ENCODE measurements at regions not wholly inside any gene's neighbourhood (a gene's known extent, or its start where the extent isn't known, plus 50 kb on each side); places are given as distances from the start of the nearest gene placed in this dataset.

- dilution Hi-C loops (cut with HindIII; ENCODE audit: low sequenced_read_pairs, unreplicated experiment): no loop called here
- BruUV-seq (replicated peaks): no TSS peak
- Histone ChIP-seq H4K20me1 (ENCODE audit: insufficient read depth, low read length) (no peaks in the 10 kb centered on the region), H3K4me3 (ENCODE audit: insufficient read depth, low read depth, low read length) (no peak overlapping the region), H3K27ac (ENCODE audit: insufficient read depth, low read length) (no peak overlapping the region), H3K9me1 (ENCODE audit: insufficient read depth, low read length) (no peaks in the 10 kb centered on the region), H3K36me3 (ENCODE audit: control insufficient read depth, insufficient read depth, low read length) (no peaks in the 10 kb centered on the region), H3K23ac (ENCODE audit: low read depth, low read length) (no peak overlapping the region), H3K4me2 (ENCODE audit: low read depth, low read length) (no peak overlapping the region), H2BK120ac (ENCODE audit: low read depth, low read length) (no peak overlapping the region), H2AK9ac (replicated peaks; ENCODE audit: low read depth, low read length, poor library complexity) (no peak overlapping the region), H4K8ac (ENCODE audit: low read depth in 2 of 2, low read length in 2 of 2) (no peak overlapping the region), H3K79me1 (ENCODE audit: low read depth in 1 of 2, low read length in 2 of 2) (no peaks in the 10 kb centered on the region), H4K91ac (ENCODE audit: insufficient read depth, low read depth, low read length) (no peak overlapping the region), H4K5ac (ENCODE audit: low read depth, low read length) (no peak overlapping the region), H3K4ac (ENCODE audit: low read depth, low read length) (no peak overlapping the region), H2AK5ac (ENCODE audit: low read depth, low read length) (no peak overlapping the region), H2BK20ac (ENCODE audit: low read depth, low read length) (no peak overlapping the region), H3K9me3 (ENCODE audit: control insufficient read depth, insufficient read depth, low read length) (no peaks in the 10 kb centered on the region), H3K18ac (ENCODE audit: low read depth, low read length) (no peak overlapping the region), H3K14ac (replicated peaks; ENCODE audit: low read depth, low read length) (no peak overlapping the region), H2BK5ac (ENCODE audit: low read depth, low read length, poor library complexity, severe bottlenecking) (no peak overlapping the region), H3K56ac (ENCODE audit: extremely low read depth, insufficient read depth, low read length) (no peak overlapping the region), H3K4me1 (ENCODE audit: control insufficient read depth, insufficient read depth, low read length) (no peaks in the 10 kb centered on the region), H3K27me3 (ENCODE audit: control insufficient read depth, insufficient read depth, low read length) (peaks cover 4% of the 10 kb centered on the region), H2AFZ (replicated peaks; ENCODE audit: low read length, poor library complexity) (no peak overlapping the region), H3K9ac (ENCODE audit: low read depth, low read length) (no peak overlapping the region), H2BK15ac (ENCODE audit: low read depth, low read length) (no peak overlapping the region)
- DNase-seq (no peak), ATAC-seq (ENCODE audit: low read depth) (no peak)
- ChIA-PET POLR2A (ENCODE audit: unreplicated experiment) (no interaction called here), CTCF (no interaction called here)
- in situ Hi-C loops (cut with MboI; ENCODE audit: low sequenced_read_pairs): loop anchor here (10.0 kb wide), 2 partner anchors 243 to 1493 kb away; no protein-coding TSS in a partner anchor
- no peak for TF ChIP-seq RCOR1 (IDR thresholded peaks at IDR 0.05; ENCODE audit: insufficient replicate concordance, low read length)
- TF ChIP-seq POLR2A (IDR thresholded peaks at IDR 0.05; ENCODE audit: low read depth, low read length): no peak
- TF ChIP-seq SMC3 (IDR thresholded peaks at IDR 0.05; ENCODE audit: low read depth, low read length): no peak
- TF ChIP-seq RFX5 (IDR thresholded peaks at IDR 0.05; ENCODE audit: low read depth, low read length): no peak
- TF ChIP-seq MXI1 (IDR thresholded peaks at IDR 0.05; ENCODE audit: borderline replicate concordance, low read depth, low read length): no peak
- TF ChIP-seq MAFK (IDR thresholded peaks at IDR 0.05; ENCODE audit: low read depth, low read length): no peak
- TF ChIP-seq MAZ (IDR thresholded peaks at IDR 0.05; ENCODE audit: borderline replicate concordance, low read depth, low read length): no peak
- no peak for TF ChIP-seq USF2 (IDR thresholded peaks at IDR 0.05; ENCODE audit: low read depth, low read length)
- no CpG with 5 or more reads among the region's 2 CpGs for WGBS, 2 experiments (ENCODE audit: extremely low coverage in 2 of 2, insufficient read length in 1 of 2)
- intact Hi-C loops (cut with micrococcal nuclease): loop anchor here (10.0 kb wide), 2 partner anchors 403 to 503 kb away; no protein-coding TSS in a partner anchor
Measured at GRCh38 chr1:219817914-219818313, 110.4 kb downstream of the SLC30A10 start.
